KMS-11 (cell line): ENCODE measurements at regions not wholly inside any gene's neighbourhood (a gene's known extent, or its start where the extent isn't known, plus 50 kb on each side); places are given as distances from the start of the nearest gene placed in this dataset.

Experiments used
- H2AFZ ChIP-seq: fragments of 200-600 bp; sonication (generic); 2 replicates; pipeline ENCODE4 v1.6.1; 2016; ENCODE audit warnings: antibody characterized with exemption, mixed run types, low read depth
- H3K27ac ChIP-seq: fragments of 200-600 bp; sonication (generic); 2 replicates; pipeline ENCODE4 v1.6.1; 2016; ENCODE audit warnings: mild to moderate bottlenecking, mixed run types
- H3K27me3 ChIP-seq: fragments of 200-600 bp; sonication (generic); 2 replicates; pipeline ENCODE4 v1.6.1; 2017; ENCODE audit warnings: mild to moderate bottlenecking, low read depth, mixed run types, moderate library complexity; ENCODE audit not compliant: insufficient read depth
- H3K36me3 ChIP-seq: fragments of 200-600 bp; sonication (generic); 2 replicates; pipeline ENCODE4 v1.6.1; 2017; ENCODE audit warnings: mild to moderate bottlenecking, mixed run types; ENCODE audit not compliant: insufficient read depth
- H3K4me1 ChIP-seq: fragments of 200-600 bp; sonication (generic); 2 replicates; pipeline ENCODE4 v1.6.1; 2016; ENCODE audit warnings: mild to moderate bottlenecking, low read depth, mixed run types; ENCODE audit not compliant: poor library complexity, severe bottlenecking
- H3K4me2 ChIP-seq: fragments of 200-600 bp; sonication (generic); 2 replicates; pipeline ENCODE4 v1.7.0; 2016; ENCODE audit warnings: mild to moderate bottlenecking, mixed run types
- H3K4me3 ChIP-seq: fragments of 200-600 bp; sonication (generic); IDR thresholded peaks from 2 replicates; pipeline ENCODE4 v1.6.1; 2017; ENCODE audit warnings: low read depth, low read length, mixed read lengths; ENCODE audit not compliant: insufficient read depth
- H3K79me2 ChIP-seq: fragments of 200-600 bp; sonication (generic); 2 replicates; pipeline ENCODE4 v1.6.1; 2016; ENCODE audit warnings: low read depth, mixed run types; ENCODE audit not compliant: insufficient read depth
- H3K9ac ChIP-seq: fragments of 200-600 bp; sonication (generic); 2 replicates; pipeline ENCODE4 v1.6.1; 2016; ENCODE audit warnings: mild to moderate bottlenecking, mixed run types
- H4K20me1 ChIP-seq: fragments of 200-600 bp; sonication (generic); 2 replicates; pipeline ENCODE4 v1.6.1; 2016; ENCODE audit warnings: mild to moderate bottlenecking, mixed run types; ENCODE audit not compliant: insufficient read depth
- TF ChIP-seq, protein P1 (sequence below): fragments of 200-600 bp; sonication (generic); conservative IDR thresholded peaks from 2 replicates; pipeline ENCODE4 v1.6.1; 2017; ENCODE audit warnings: low read depth, mild to moderate bottlenecking, antibody characterized with exemption, low read length, moderate library complexity, mixed read lengths

DNA sequence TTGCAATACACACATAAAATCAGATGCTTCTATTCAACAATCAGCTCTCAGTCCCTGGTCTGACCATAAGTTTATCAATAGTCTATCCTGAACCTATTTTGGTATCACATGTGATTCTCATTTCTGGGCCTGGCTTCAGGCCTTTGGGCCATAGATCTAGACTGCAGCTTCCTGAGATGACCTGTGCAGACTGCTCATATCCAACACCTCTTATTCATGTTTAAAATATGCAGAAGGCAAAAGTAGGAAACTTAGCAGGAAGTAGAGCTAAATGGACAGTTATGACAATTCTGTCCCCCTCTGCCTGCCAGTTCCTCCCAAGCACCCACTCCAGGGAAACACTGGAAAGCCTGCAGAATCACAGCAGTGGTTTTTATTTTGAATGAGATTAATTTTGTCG lies 53.3 kb downstream of the C7orf25 start:
- no peaks in the 10 kb centered on the region for H3K36me3 ChIP-seq
- no peaks in the 10 kb centered on the region for H3K79me2 ChIP-seq
- no peak overlapping the region for H3K4me2 ChIP-seq
- no peak overlapping the region for H3K27ac ChIP-seq
- no peak overlapping the region for H3K9ac ChIP-seq
- H3K4me3 ChIP-seq: no peak overlapping the region
- H4K20me1 ChIP-seq: no peaks in the 10 kb centered on the region
- TF ChIP-seq, protein P1, sequence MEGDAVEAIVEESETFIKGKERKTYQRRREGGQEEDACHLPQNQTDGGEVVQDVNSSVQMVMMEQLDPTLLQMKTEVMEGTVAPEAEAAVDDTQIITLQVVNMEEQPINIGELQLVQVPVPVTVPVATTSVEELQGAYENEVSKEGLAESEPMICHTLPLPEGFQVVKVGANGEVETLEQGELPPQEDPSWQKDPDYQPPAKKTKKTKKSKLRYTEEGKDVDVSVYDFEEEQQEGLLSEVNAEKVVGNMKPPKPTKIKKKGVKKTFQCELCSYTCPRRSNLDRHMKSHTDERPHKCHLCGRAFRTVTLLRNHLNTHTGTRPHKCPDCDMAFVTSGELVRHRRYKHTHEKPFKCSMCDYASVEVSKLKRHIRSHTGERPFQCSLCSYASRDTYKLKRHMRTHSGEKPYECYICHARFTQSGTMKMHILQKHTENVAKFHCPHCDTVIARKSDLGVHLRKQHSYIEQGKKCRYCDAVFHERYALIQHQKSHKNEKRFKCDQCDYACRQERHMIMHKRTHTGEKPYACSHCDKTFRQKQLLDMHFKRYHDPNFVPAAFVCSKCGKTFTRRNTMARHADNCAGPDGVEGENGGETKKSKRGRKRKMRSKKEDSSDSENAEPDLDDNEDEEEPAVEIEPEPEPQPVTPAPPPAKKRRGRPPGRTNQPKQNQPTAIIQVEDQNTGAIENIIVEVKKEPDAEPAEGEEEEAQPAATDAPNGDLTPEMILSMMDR: no peak
- H2AFZ ChIP-seq: no peak overlapping the region
- H3K4me1 ChIP-seq: no peaks in the 10 kb centered on the region
- no peaks in the 10 kb centered on the region for H3K27me3 ChIP-seq

DNA sequence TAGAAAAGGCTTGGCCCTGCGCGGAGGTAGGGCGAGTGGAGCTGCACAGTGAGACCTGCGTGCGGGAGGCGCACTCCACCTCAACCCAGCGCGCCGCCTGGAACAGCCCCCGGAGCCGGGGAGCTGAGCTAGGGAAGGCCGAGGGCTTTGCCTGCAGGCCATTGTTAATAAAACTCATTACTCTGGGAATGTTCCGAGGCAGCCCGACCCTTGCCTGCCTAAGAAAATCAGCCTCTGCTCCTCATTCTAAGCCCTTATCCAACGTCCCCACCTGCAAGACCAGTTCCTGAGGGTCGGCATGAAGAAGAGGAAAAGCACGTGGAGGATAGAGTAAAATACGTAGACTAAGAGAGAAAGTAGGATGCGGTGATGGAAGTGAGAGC lies 55.3 kb downstream of the C7orf25 start:
- Histone ChIP-seq H3K27ac (no peak overlapping the region), H3K36me3 (no peaks in the 10 kb centered on the region), H3K27me3 (no peaks in the 10 kb centered on the region), H3K4me3 (no peak overlapping the region), H2AFZ (no peak overlapping the region), H3K4me2 (no peak overlapping the region), H3K79me2 (no peaks in the 10 kb centered on the region), H3K4me1 (no peaks in the 10 kb centered on the region), H4K20me1 (no peaks in the 10 kb centered on the region), H3K9ac (no peak overlapping the region)
- TF ChIP-seq, protein P1: no peak

DNA sequence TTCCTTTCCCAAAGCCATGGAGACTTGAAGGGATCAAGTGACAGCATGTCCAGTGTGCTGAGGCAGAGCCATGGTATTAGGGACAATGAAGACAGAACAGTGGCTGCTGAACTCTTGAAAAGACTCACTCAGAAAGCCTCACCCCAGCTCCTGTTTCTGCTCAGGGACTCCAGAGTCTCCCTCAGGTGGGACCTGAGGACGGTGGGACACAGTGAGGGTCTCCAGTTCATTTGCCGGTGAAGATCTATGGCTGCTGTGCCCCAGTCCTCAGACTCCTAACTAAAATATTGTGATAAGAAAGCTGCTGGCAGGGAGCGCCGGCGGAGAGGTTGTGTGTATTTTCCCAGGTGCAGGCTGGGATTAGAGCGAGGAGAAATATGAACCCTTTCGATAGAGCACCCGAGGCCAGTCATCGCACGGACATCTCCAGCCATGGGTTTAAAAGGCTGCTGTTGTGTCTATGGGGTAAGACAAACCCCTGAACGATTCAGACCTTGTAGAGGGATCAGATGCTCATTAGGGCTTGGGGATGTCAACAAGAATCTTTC lies 57.2 kb downstream of the C7orf25 start:
- TF ChIP-seq, protein P1: no peak
- no peaks in the 10 kb centered on the region for H3K36me3 ChIP-seq
- H3K27me3 ChIP-seq: no peaks in the 10 kb centered on the region
- H3K27ac ChIP-seq: no peak overlapping the region
- no peak overlapping the region for H3K4me3 ChIP-seq
- no peaks in the 10 kb centered on the region for H4K20me1 ChIP-seq
- H3K4me1 ChIP-seq: no peaks in the 10 kb centered on the region
- no peak overlapping the region for H3K9ac ChIP-seq
- H3K79me2 ChIP-seq: no peaks in the 10 kb centered on the region
- H3K4me2 ChIP-seq: no peak overlapping the region
- no peak overlapping the region for H2AFZ ChIP-seq

DNA sequence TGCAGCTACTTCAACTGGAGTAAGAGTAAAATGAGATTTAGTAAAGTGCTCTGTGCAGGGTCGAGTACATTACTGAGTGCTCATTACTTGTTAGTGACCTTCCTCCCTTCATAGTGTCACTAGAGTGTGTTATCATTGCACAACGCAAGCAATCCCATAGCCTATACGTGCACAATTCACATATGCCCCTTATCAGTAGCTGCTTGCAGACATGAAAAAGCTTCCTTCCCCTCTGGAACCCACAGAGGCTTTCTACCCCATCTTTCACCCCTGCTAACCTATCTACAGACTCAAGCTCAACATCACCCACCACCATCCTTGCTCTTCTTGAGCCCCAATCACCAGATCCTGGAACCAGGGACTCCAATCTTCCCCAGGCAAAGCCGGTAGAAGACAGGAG lies 59.3 kb downstream of the C7orf25 start:
- Histone ChIP-seq H3K9ac (no peak overlapping the region), H3K79me2 (no peaks in the 10 kb centered on the region), H3K27me3 (no peaks in the 10 kb centered on the region), H3K4me3 (no peak overlapping the region), H3K4me1 (no peaks in the 10 kb centered on the region), H3K36me3 (no peaks in the 10 kb centered on the region), H2AFZ (no peak overlapping the region), H3K27ac (no peak overlapping the region), H4K20me1 (no peaks in the 10 kb centered on the region), H3K4me2 (no peak overlapping the region)
- TF ChIP-seq, protein P1: no peak
